AG04450 (cell line): ENCODE measurements at regions not wholly inside any gene's neighbourhood (a gene's known extent, or its start where the extent isn't known, plus 50 kb on each side); places are given as distances from the start of the nearest gene placed in this dataset.

Source experiments
- CTCF ChIA-PET: fragments of 300-600, 350-600 bp; formaldehyde crosslinking; extraction: SDS; loops from one replicate; lab custom pipeline; 2022; ENCODE audit warnings: antibody characterized with exemption, inconsistent platforms; lab: Charles Lee
- POLR2A ChIA-PET: fragments of 350-600 bp; formaldehyde crosslinking; extraction: SDS; loops from one replicate; lab custom pipeline; 2021; ENCODE audit warnings: antibody characterized with exemption, inconsistent platforms; lab: Yijun Ruan, JAX
- DNase-seq: peaks from one replicate; pipeline ENCODE4 v3.0.0-alpha.2; 2011; ENCODE audit warnings: low read depth, low spot score
- H3K27ac ChIP-seq: one replicate; pipeline ENCODE4 v1.5.1; 2012; ENCODE audit warnings: low read depth, low read length, control low read depth
- H3K27me3 ChIP-seq: one replicate; pipeline ENCODE4 v1.6.0; 2012; ENCODE audit warnings: low read length; ENCODE audit not compliant: control insufficient read depth, insufficient read depth
- H3K4me3 ChIP-seq: 2 replicates; pipeline ENCODE4 v1.5.1; 2011; ENCODE audit warnings: mild to moderate bottlenecking, low read depth, low read length, control low read depth
- H3K9me3 ChIP-seq: 2 replicates; pipeline ENCODE4 v1.5.1; 2012; ENCODE audit warnings: low read length; ENCODE audit not compliant: control insufficient read depth, insufficient read depth
- CTCF ChIP-seq: IDR thresholded peaks from 2 replicates; pipeline ENCODE4 v1.5.1; 2011; ENCODE audit warnings: low read depth, low read length, control low read depth, inconsistent platforms

GRCh38 chr1:29427614-29428279 is 191.4 kb downstream of the PTPRU start:
- no peaks in the 10 kb centered on the region for H3K27me3 ChIP-seq
- H3K4me3 ChIP-seq: no peak overlapping the region
- ChIA-PET POLR2A (no interaction called here), CTCF (no interaction called here)
- no peak for TF ChIP-seq CTCF
- H3K27ac ChIP-seq: no peak overlapping the region
- no peaks in the 10 kb centered on the region for H3K9me3 ChIP-seq
- DNase-seq: no peak

DNA sequence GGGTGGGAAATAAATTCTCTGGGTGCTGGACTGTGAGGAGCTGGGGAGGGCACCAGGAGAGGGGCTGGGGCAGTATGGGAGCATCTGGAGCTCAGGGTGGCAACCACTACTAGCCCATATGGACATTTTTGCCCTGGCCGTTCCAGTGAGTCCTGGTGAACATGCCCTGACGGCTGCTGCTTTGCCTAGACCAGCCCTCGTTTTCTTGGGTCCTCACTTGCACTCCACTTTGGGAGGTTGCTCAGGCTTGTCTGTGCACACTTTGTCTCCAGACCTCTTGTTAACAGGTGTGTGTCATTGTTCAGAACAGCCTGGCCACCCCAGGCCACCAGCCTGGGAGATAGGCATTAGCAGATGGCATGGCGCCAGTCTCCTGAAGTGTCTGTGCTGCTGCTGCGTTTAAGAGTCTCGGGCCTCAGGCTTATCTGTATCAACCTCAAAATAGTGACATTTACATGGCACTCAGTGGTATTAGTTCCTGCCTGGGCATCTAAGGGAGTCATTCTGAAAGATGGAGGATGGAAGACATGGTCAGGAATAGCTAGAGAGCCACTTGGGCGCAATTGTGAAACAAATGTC is 190.5 kb downstream of the PTPRU start:
- DNase-seq: no peak
- ChIA-PET CTCF (no interaction called here), POLR2A (no interaction called here)
- no peaks in the 10 kb centered on the region for H3K27me3 ChIP-seq
- no peak for TF ChIP-seq CTCF
- H3K27ac ChIP-seq: no peak overlapping the region
- H3K4me3 ChIP-seq: no peak overlapping the region
- no peaks in the 10 kb centered on the region for H3K9me3 ChIP-seq

- TF ChIP-seq CTCF: no peak
- CTCF ChIA-PET: no interaction called here
- POLR2A ChIA-PET: no interaction called here
- Histone ChIP-seq H3K27me3 (no peaks in the 10 kb centered on the region), H3K4me3 (no peak overlapping the region), H3K9me3 (no peaks in the 10 kb centered on the region), H3K27ac (no peak overlapping the region)
- no peak for DNase-seq
These were observed 189.3 kb downstream of the PTPRU start for GRCh38 chr1:29425631-29426030.

GRCh38 chr1:29424266-29424665 is 187.9 kb downstream of the PTPRU start:
- no peak overlapping the region for H3K27ac ChIP-seq
- H3K4me3 ChIP-seq: no peak overlapping the region
- ChIA-PET CTCF (no interaction called here), POLR2A (no interaction called here)
- H3K27me3 ChIP-seq: no peaks in the 10 kb centered on the region
- DNase-seq: no peak
- TF ChIP-seq CTCF: no peak
- no peaks in the 10 kb centered on the region for H3K9me3 ChIP-seq

DNA sequence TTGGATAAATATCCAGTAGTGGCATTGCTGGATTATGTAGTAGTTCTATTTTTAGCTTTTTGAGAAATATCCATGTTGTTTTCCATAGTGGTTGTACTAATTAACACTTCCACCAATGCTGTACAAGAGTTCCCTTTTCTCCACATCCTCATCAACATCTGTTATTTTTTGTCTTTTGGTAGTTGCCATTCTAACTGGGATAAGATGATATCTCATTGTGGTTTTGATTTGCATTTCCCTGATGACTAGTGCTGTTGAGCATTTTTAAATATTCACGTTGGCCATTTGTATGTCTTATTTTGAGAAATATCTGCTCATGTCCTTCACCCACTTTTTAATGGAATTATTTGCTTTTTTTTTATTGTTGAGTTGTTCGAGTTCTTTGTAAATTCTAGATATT is 183.9 kb downstream of the PTPRU start:
- Histone ChIP-seq H3K27me3 (peaks cover 5% of the 10 kb centered on the region), H3K27ac (no peak overlapping the region), H3K9me3 (no peaks in the 10 kb centered on the region), H3K4me3 (no peak overlapping the region)
- no peak for TF ChIP-seq CTCF
- CTCF ChIA-PET: no interaction called here
- POLR2A ChIA-PET: no interaction called here
- no peak for DNase-seq
